ENCODE measurements at regions not wholly inside any gene's neighbourhood (a gene's known extent, or its start where the extent isn't known, plus 50 kb on each side); places are given as distances from the start of the nearest gene placed in this dataset.
"Not testable (repeated sequence)": the region's sequence is repeated elsewhere in the genome, so short reads cannot be mapped to it uniquely, and the experiment has no call there.

DNA sequence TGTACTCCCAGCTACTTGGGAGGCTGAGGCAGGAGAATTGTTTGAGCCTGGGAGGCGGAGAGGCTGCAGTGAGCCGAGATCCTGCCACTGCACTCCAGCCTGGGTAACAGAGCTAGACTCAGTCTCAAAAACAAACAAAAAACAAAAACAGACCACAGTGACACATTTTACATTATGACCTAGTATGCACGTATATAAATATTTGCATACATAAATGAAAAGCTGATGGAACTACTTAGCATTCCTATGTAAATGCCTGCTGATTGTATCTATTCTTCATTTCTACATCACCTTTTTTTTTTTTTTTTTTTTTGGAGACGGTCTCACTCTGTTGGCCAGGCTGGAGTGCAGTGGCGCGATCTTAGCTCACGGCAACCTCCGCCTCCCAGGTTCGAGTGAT lies 116.6 kb upstream of the PRKX start:
- H2BK120ac ChIP-seq (ENCODE audit: low read depth, low read length); H3K4me3 ChIP-seq (ENCODE audit: insufficient read depth, low read depth, low read length); BruUV-seq (replicated peaks); H2AFZ ChIP-seq (replicated peaks; ENCODE audit: low read length, poor library complexity); CTCF ChIA-PET; H4K8ac ChIP-seq (ENCODE audit: low read depth in 2 of 2, low read length in 2 of 2); H4K20me1 ChIP-seq (ENCODE audit: insufficient read depth, low read length); intact Hi-C loops (cut with micrococcal nuclease); ATAC-seq (ENCODE audit: low read depth); H2BK5ac ChIP-seq (ENCODE audit: low read depth, low read length, poor library complexity, severe bottlenecking); H3K27me3 ChIP-seq (ENCODE audit: control insufficient read depth, insufficient read depth, low read length); POLR2A ChIA-PET (ENCODE audit: unreplicated experiment); H3K4me1 ChIP-seq (ENCODE audit: control insufficient read depth, insufficient read depth, low read length); H3K56ac ChIP-seq (ENCODE audit: extremely low read depth, insufficient read depth, low read length); H2AK5ac ChIP-seq (ENCODE audit: low read depth, low read length); H3K18ac ChIP-seq (ENCODE audit: low read depth, low read length); H2BK20ac ChIP-seq (ENCODE audit: low read depth, low read length); H2AK9ac ChIP-seq (replicated peaks; ENCODE audit: low read depth, low read length, poor library complexity); H2BK15ac ChIP-seq (ENCODE audit: low read depth, low read length); in situ Hi-C loops (cut with MboI; ENCODE audit: low sequenced_read_pairs); H3K36me3 ChIP-seq (ENCODE audit: control insufficient read depth, insufficient read depth, low read length); dilution Hi-C loops (cut with HindIII; ENCODE audit: low sequenced_read_pairs, unreplicated experiment); H3K23ac ChIP-seq (ENCODE audit: low read depth, low read length); H3K27ac ChIP-seq (ENCODE audit: insufficient read depth, low read length); H3K14ac ChIP-seq (replicated peaks; ENCODE audit: low read depth, low read length); H3K4ac ChIP-seq (ENCODE audit: low read depth, low read length); H3K9me3 ChIP-seq (ENCODE audit: control insufficient read depth, insufficient read depth, low read length); H3K79me1 ChIP-seq (ENCODE audit: low read depth in 1 of 2, low read length in 2 of 2); H3K4me2 ChIP-seq (ENCODE audit: low read depth, low read length); H4K5ac ChIP-seq (ENCODE audit: low read depth, low read length); H3K9me1 ChIP-seq (ENCODE audit: insufficient read depth, low read length); H3K9ac ChIP-seq (ENCODE audit: low read depth, low read length); DNase-seq; H4K91ac ChIP-seq (ENCODE audit: insufficient read depth, low read depth, low read length): not testable (repeated sequence)
- no CpG with 5 or more reads among the region's 9 CpGs for WGBS, 2 experiments (ENCODE audit: extremely low coverage in 2 of 2, insufficient read length in 1 of 2)

DNA sequence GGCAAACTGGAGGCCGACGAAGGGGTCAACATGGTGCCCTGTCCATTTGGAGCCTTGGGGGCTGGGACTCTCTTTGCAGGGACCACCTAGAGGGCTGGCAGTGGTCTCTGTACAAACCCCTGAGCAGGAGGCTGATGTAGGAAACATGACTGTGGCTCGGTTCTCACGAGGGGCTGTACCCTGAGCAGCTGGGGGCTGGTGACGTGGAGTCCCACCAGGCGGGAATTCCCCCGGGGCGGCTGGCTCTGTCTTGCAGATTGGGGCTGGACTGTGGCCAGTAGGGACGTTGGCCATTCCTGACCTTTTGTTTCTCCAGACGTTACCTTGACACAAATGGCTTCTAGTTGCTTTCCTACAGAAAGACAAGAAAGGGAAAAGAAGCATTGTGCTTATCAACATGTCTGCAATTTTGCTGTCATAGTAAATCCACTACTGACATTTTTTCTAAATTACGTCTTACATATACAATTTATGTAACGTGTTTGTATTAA lies 115.6 kb upstream of the PRKX start:
- H3K79me1 ChIP-seq (ENCODE audit: low read depth in 1 of 2, low read length in 2 of 2); dilution Hi-C loops (cut with HindIII; ENCODE audit: low sequenced_read_pairs, unreplicated experiment); H4K5ac ChIP-seq (ENCODE audit: low read depth, low read length); H3K27me3 ChIP-seq (ENCODE audit: control insufficient read depth, insufficient read depth, low read length); H2AK9ac ChIP-seq (replicated peaks; ENCODE audit: low read depth, low read length, poor library complexity); H2BK120ac ChIP-seq (ENCODE audit: low read depth, low read length); H3K56ac ChIP-seq (ENCODE audit: extremely low read depth, insufficient read depth, low read length); H3K18ac ChIP-seq (ENCODE audit: low read depth, low read length); ATAC-seq (ENCODE audit: low read depth); H4K91ac ChIP-seq (ENCODE audit: insufficient read depth, low read depth, low read length); H3K23ac ChIP-seq (ENCODE audit: low read depth, low read length); H3K9ac ChIP-seq (ENCODE audit: low read depth, low read length); H3K4ac ChIP-seq (ENCODE audit: low read depth, low read length); H2AFZ ChIP-seq (replicated peaks; ENCODE audit: low read length, poor library complexity); CTCF ChIA-PET; H4K8ac ChIP-seq (ENCODE audit: low read depth in 2 of 2, low read length in 2 of 2); in situ Hi-C loops (cut with MboI; ENCODE audit: low sequenced_read_pairs); H3K4me2 ChIP-seq (ENCODE audit: low read depth, low read length); POLR2A ChIA-PET (ENCODE audit: unreplicated experiment); H2BK5ac ChIP-seq (ENCODE audit: low read depth, low read length, poor library complexity, severe bottlenecking); H3K27ac ChIP-seq (ENCODE audit: insufficient read depth, low read length); H3K9me1 ChIP-seq (ENCODE audit: insufficient read depth, low read length); H2BK15ac ChIP-seq (ENCODE audit: low read depth, low read length); H3K14ac ChIP-seq (replicated peaks; ENCODE audit: low read depth, low read length); H4K20me1 ChIP-seq (ENCODE audit: insufficient read depth, low read length); H3K4me3 ChIP-seq (ENCODE audit: insufficient read depth, low read depth, low read length); H3K4me1 ChIP-seq (ENCODE audit: control insufficient read depth, insufficient read depth, low read length); H3K9me3 ChIP-seq (ENCODE audit: control insufficient read depth, insufficient read depth, low read length); H3K36me3 ChIP-seq (ENCODE audit: control insufficient read depth, insufficient read depth, low read length); BruUV-seq (replicated peaks); H2AK5ac ChIP-seq (ENCODE audit: low read depth, low read length); H2BK20ac ChIP-seq (ENCODE audit: low read depth, low read length); intact Hi-C loops (cut with micrococcal nuclease); DNase-seq: not testable (repeated sequence)
- WGBS, 2 experiments (ENCODE audit: extremely low coverage in 2 of 2, insufficient read length in 1 of 2): no CpG with 5 or more reads among the region's 12 CpGs

Data from IMR-90 (cell line).